Ecto neural progenitor cell (in vitro differentiated cells): ENCODE measurements at regions not wholly inside any gene's neighbourhood (a gene's known extent, or its start where the extent isn't known, plus 50 kb on each side); places are given as distances from the start of the nearest gene placed in this dataset.

Source experiments
- DNase-seq: peaks from one replicate; pipeline ENCODE4 v3.0.0-alpha.2; 2018; ENCODE audit warnings: low spot score

- no peak for DNase-seq
Measured at GRCh38 chr14:89660166-89660565, 243.1 kb upstream of the FOXN3 start.

GRCh38 chr14:89658977-89659670, 242.1 kb upstream of the FOXN3 start:
- no peak for DNase-seq

GRCh38 chr14:89657014-89657413, 240.0 kb upstream of the FOXN3 start:
- no peak for DNase-seq

GRCh38 chr14:89654998-89655397, 238.0 kb upstream of the FOXN3 start:
- DNase-seq = no peak

- no peak for DNase-seq
Measured at GRCh38 chr14:89652352-89652751, 235.3 kb upstream of the FOXN3 start.

GRCh38 chr14:89651805-89652204, 234.8 kb upstream of the FOXN3 start:
- no peak for DNase-seq

GRCh38 chr14:89650077-89650978, 233.3 kb upstream of the FOXN3 start:
- DNase-seq = no peak

- DNase-seq = no peak
Measured at GRCh38 chr14:89649451-89650075, 232.5 kb upstream of the FOXN3 start.

GRCh38 chr14:89648924-89649323, 231.9 kb upstream of the FOXN3 start:
- no peak for DNase-seq

- no peak for DNase-seq
Measured at GRCh38 chr14:89648510-89648909, 231.5 kb upstream of the FOXN3 start.

- DNase-seq = no peak
Measured at GRCh38 chr14:89646971-89647370, 229.9 kb upstream of the FOXN3 start.

GRCh38 chr14:89644641-89645040, 227.6 kb upstream of the FOXN3 start:
- no peak for DNase-seq

GRCh38 chr14:89641495-89642175, 224.6 kb upstream of the FOXN3 start:
- no peak for DNase-seq

GRCh38 chr14:89640141-89640540, 223.1 kb upstream of the FOXN3 start:
- no peak for DNase-seq

GRCh38 chr14:89639687-89640086, 222.7 kb upstream of the FOXN3 start:
- no peak for DNase-seq

GRCh38 chr14:89638891-89639290, 221.9 kb upstream of the FOXN3 start:
- DNase-seq = no peak

GRCh38 chr14:89637581-89637980, 220.5 kb upstream of the FOXN3 start:
- DNase-seq = no peak

GRCh38 chr14:89635615-89636014, 218.6 kb upstream of the FOXN3 start:
- DNase-seq = no peak

GRCh38 chr14:89634037-89634436, 217.0 kb upstream of the FOXN3 start:
- no peak for DNase-seq

GRCh38 chr14:89630101-89630829, 213.2 kb upstream of the FOXN3 start:
- no peak for DNase-seq

- no peak for DNase-seq
Measured at GRCh38 chr14:89629383-89629782, 212.3 kb upstream of the FOXN3 start.

GRCh38 chr14:89628521-89628920, 211.5 kb upstream of the FOXN3 start:
- no peak for DNase-seq
